Esophagus squamous epithelium (tissue), 5 donors: ENCODE measurements at regions not wholly inside any gene's neighbourhood (a gene's known extent, or its start where the extent isn't known, plus 50 kb on each side); places are given as distances from the start of the nearest gene placed in this dataset.
"Not testable (repeated sequence)": the region's sequence is repeated elsewhere in the genome, so short reads cannot be mapped to it uniquely, and the experiment has no call there.

Experiments
- DNase-seq: peaks from one replicate; lab custom pipeline; 2025; lab: John Stamatoyannopoulos, UW
- H3K27ac ChIP-seq, 4 donors: fragments of 200-600 bp; sonication (generic); one replicate each; pipeline ENCODE4 v1.5.1; 2016 to 2019; ENCODE audit warnings: mild to moderate bottlenecking in 1 of 4
- H3K27me3 ChIP-seq, 4 donors: fragments of 200-600 bp; sonication (generic); 1 replicate in 3 of 4; 2 replicates in 1 of 4; pipeline versions ENCODE4 v1.5.1 to v1.6.0; 2017 to 2021; ENCODE audit warnings: antibody characterized with exemption in 1 of 4
- H3K36me3 ChIP-seq, 3 donors: fragments of 200-600 bp; sonication (generic); one replicate each; pipeline ENCODE4 v1.5.1; 2016 to 2019
- H3K4me1 ChIP-seq, 3 donors: fragments of 200-600 bp; sonication (generic); one replicate each; pipeline ENCODE4 v1.5.1; 2017 to 2019
- H3K4me3 ChIP-seq, 4 donors: fragments of 200-600 bp; sonication (generic); 1 replicate in 3 of 4; 2 replicates in 1 of 4; pipeline ENCODE4 v1.5.1; 2016 to 2019; ENCODE audit warnings: mild to moderate bottlenecking in 2 of 4, moderate library complexity in 1 of 4
- H3K9me3 ChIP-seq, 3 donors: fragments of 200-600 bp; sonication (generic); one replicate each; pipeline ENCODE4 v1.5.1; 2016 to 2019
- CTCF ChIP-seq, 6 experiments: fragments of 450-650 bp in 4 of 6; fragments of 200-600 bp in 2 of 6; sonication (generic) in 2 of 6; IDR thresholded peaks; one replicate each; pipeline ENCODE4 v1.5.1; 2016 to 2019; ENCODE audit warnings: antibody characterized with exemption in 6 of 6, mild to moderate bottlenecking in 4 of 6, moderate library complexity in 4 of 6
- POLR2A ChIP-seq, 4 donors: fragments of 450-650 bp; IDR thresholded peaks; one replicate each; pipeline ENCODE4 v1.6.1; 2017; ENCODE audit warnings: antibody characterized with exemption in 4 of 4, mild to moderate bottlenecking in 4 of 4, moderate library complexity in 3 of 4
- WGBS, 2 donors: methylation state at CpG; one replicate each; pipeline ENCODE4 v1.1.5; 2018; 5-methylcytosine and 5-hydroxymethylcytosine counted together
- intact Hi-C: fragments of 100-400 bp; cut with DNase I; formaldehyde crosslinking; loops from one replicate; pipeline ENCODE4 v1.15.0; 2022
- donor health status: DM: yes; HTN: yes; CAD: no.

DNA sequence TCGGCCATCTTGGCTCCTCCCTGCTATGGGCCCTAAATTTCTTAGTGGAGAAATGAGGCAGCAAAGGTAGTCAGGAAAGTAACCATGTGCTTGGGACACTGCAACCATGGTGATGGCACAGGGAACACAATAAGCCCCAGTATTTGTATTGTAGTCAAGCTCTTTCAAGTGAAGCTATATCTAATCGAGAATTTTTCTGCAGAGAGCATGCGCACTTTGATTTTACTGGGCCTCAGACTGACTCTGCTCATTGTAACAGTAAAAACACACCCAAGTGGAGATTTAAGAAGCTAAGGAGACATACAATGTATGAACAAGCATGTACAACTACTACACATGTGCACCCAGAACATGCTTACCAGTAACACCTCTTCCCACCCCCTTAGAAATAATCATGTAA, 67.3 kb upstream of the TMEM229A start:
- H3K27ac ChIP-seq: no peak overlapping the region
- H3K4me3 ChIP-seq: no peak overlapping the region
- intact Hi-C loops: no loop called here
- WGBS, 2 donors: 90 to 93% methylated on average over 2 to 3 of the region's 3 CpGs
- H3K36me3 ChIP-seq: no peaks in the 10 kb centered on the region
- DNase-seq: no peak
- H3K4me1 ChIP-seq: no peaks in the 10 kb centered on the region
- TF ChIP-seq POLR2A (IDR thresholded peaks at IDR 0.05) (no peak), CTCF (IDR thresholded peaks at IDR 0.05) (no peak)
- H3K27me3 ChIP-seq: no peaks in the 10 kb centered on the region
- H3K9me3 ChIP-seq: no peaks in the 10 kb centered on the region

- 100% methylated on average over 1 of the region's 10 CpGs; no CpG with 5 or more reads in 1 of the 2 donors for WGBS, 2 donors
- intact Hi-C loops, H3K9me3 ChIP-seq, H3K4me3 ChIP-seq, H3K36me3 ChIP-seq, H3K27me3 ChIP-seq, H3K27ac ChIP-seq, H3K4me1 ChIP-seq, DNase-seq: not testable (repeated sequence)
Observed at GRCh38 chr7:124099585-124099984, 66.7 kb upstream of the TMEM229A start.

GRCh38 chr7:124089621-124090020, 56.8 kb upstream of the TMEM229A start:
- no peak overlapping the region for H3K4me3 ChIP-seq
- intact Hi-C loops: no loop called here
- no peaks in the 10 kb centered on the region for H3K9me3 ChIP-seq
- H3K4me1 ChIP-seq: no peaks in the 10 kb centered on the region
- no peak for DNase-seq
- H3K27me3 ChIP-seq: no peaks in the 10 kb centered on the region
- H3K36me3 ChIP-seq: no peaks in the 10 kb centered on the region
- WGBS, 2 donors: 50 to 56% methylated on average over 2 of the region's 2 CpGs
- TF ChIP-seq CTCF (IDR thresholded peaks at IDR 0.05) (no peak), POLR2A (IDR thresholded peaks at IDR 0.05) (no peak)
- no peak overlapping the region for H3K27ac ChIP-seq

DNA sequence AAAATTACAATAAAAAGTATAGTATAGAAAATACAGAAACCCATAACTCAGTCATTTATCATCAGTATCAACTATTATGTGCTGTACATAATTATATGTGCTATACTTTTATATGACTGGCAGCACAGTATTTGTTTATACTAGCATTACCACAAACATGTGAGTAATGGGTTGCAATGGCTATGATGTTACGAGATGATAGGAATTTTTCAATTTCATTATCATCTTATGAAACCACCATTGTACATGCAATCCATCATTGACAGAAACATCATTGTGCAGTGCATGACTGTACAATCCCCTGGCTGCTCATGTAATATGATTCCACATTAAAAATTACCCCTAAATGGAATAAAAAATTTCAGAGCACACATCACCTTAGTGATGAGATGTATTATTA, 55.7 kb upstream of the TMEM229A start:
- 42 to 75% methylated on average over 1 of the region's 1 CpG for WGBS, 2 donors
- no peaks in the 10 kb centered on the region for H3K9me3 ChIP-seq
- no peak for DNase-seq
- no peaks in the 10 kb centered on the region for H3K36me3 ChIP-seq
- no peak overlapping the region for H3K4me3 ChIP-seq
- intact Hi-C loops: no loop called here
- H3K4me1 ChIP-seq: no peaks in the 10 kb centered on the region
- H3K27me3 ChIP-seq: no peaks in the 10 kb centered on the region
- TF ChIP-seq POLR2A (IDR thresholded peaks at IDR 0.05) (no peak), CTCF (IDR thresholded peaks at IDR 0.05) (no peak)
- H3K27ac ChIP-seq: no peak overlapping the region

GRCh38 chr7:124086843-124087242, 54.0 kb upstream of the TMEM229A start:
- WGBS, 2 donors: 46 to 82% methylated on average over 2 of the region's 2 CpGs
- no peaks in the 10 kb centered on the region for H3K36me3 ChIP-seq

More at GRCh38 chr7:124086843-124087242, 54.0 kb upstream of the TMEM229A start:
- TF ChIP-seq CTCF (IDR thresholded peaks at IDR 0.05): no peak
- no peak for TF ChIP-seq POLR2A (IDR thresholded peaks at IDR 0.05)
- no peak overlapping the region for H3K27ac ChIP-seq
- H3K4me1 ChIP-seq: no peaks in the 10 kb centered on the region
- H3K4me3 ChIP-seq: no peak overlapping the region
- H3K27me3 ChIP-seq: no peaks in the 10 kb centered on the region
- H3K9me3 ChIP-seq: no peaks in the 10 kb centered on the region
- no peak for DNase-seq
- intact Hi-C loops: no loop called here
